Activated T-cell treated with anti-CD3 and anti-CD28 coated beads, Interleukin-2, amount 50 U/mL, for 4 hours (primary cell): ENCODE measurements at regions not wholly inside any gene's neighbourhood (a gene's known extent, or its start where the extent isn't known, plus 50 kb on each side); places are given as distances from the start of the nearest gene placed in this dataset.

Source experiments
- ATAC-seq, 2 donors: fragments of 200-7000 bp; cut with Tn5 transposase; one replicate each; pipeline ENCODE4 v1.10.0; 2021
- DNase-seq: peaks from one replicate; pipeline ENCODE4 v3.0.0-alpha.2; 2020
- H3K27me3 Mint-ChIP-seq: one replicate; pipeline ENCODE4 v1.8.0; 2021; ENCODE audit warnings: low read depth, mixed read lengths
- H3K36me3 Mint-ChIP-seq: one replicate; pipeline ENCODE4 v1.8.0; 2022; ENCODE audit warnings: mixed read lengths; ENCODE audit not compliant: insufficient read depth
- H3K4me1 Mint-ChIP-seq: one replicate; pipeline ENCODE4 v1.8.0; 2021; ENCODE audit warnings: low read depth, mixed read lengths
- H3K4me3 Mint-ChIP-seq: one replicate; pipeline ENCODE4 v1.8.0; 2021; ENCODE audit warnings: mild to moderate bottlenecking, moderate library complexity, mixed read lengths
- H3K9me3 Mint-ChIP-seq: one replicate; pipeline ENCODE4 v1.8.0; 2021; ENCODE audit warnings: mixed read lengths

- Mint-ChIP-seq H3K4me3 (no peak overlapping the region), H3K27me3 (peaks cover 24% of the 10 kb centered on the region)
Measured at GRCh38 chr17:68790492-68790891, 164.7 kb downstream of the ABCA8 start.

GRCh38 chr17:68789203-68789962, 165.8 kb downstream of the ABCA8 start:
- H3K4me1 Mint-ChIP-seq: no peaks in the 10 kb centered on the region
- DNase-seq (no peak), ATAC-seq (no peak)
- H3K4me3 Mint-ChIP-seq: no peak overlapping the region
- no peaks in the 10 kb centered on the region for H3K36me3 Mint-ChIP-seq
- no peaks in the 10 kb centered on the region for H3K9me3 Mint-ChIP-seq
- peaks cover 22% of the 10 kb centered on the region for H3K27me3 Mint-ChIP-seq

More at GRCh38 chr17:68790492-68790891, 164.7 kb downstream of the ABCA8 start:
- DNase-seq (no peak), ATAC-seq (no peak)
- Mint-ChIP-seq H3K36me3 (no peaks in the 10 kb centered on the region), H3K9me3 (no peaks in the 10 kb centered on the region), H3K4me1 (peaks cover 2% of the 10 kb centered on the region)

GRCh38 chr17:68785565-68786486, 169.4 kb downstream of the ABCA8 start:
- Mint-ChIP-seq H3K36me3 (no peaks in the 10 kb centered on the region), H3K4me3 (no peak overlapping the region), H3K4me1 (no peaks in the 10 kb centered on the region), H3K27me3 (peaks cover 29% of the 10 kb centered on the region), H3K9me3 (no peaks in the 10 kb centered on the region)
- ATAC-seq (no peak), DNase-seq (no peak)

GRCh38 chr17:68784431-68784830, 170.8 kb downstream of the ABCA8 start:
- DNase-seq (no peak), ATAC-seq (no peak)
- H3K4me1 Mint-ChIP-seq: no peaks in the 10 kb centered on the region
- no peak overlapping the region for H3K4me3 Mint-ChIP-seq
- peaks cover 29% of the 10 kb centered on the region for H3K27me3 Mint-ChIP-seq
- no peaks in the 10 kb centered on the region for H3K36me3 Mint-ChIP-seq
- no peaks in the 10 kb centered on the region for H3K9me3 Mint-ChIP-seq

GRCh38 chr17:68783861-68784260, 171.3 kb downstream of the ABCA8 start:
- Mint-ChIP-seq H3K4me1 (no peaks in the 10 kb centered on the region), H3K36me3 (no peaks in the 10 kb centered on the region), H3K4me3 (no peak overlapping the region), H3K27me3 (peaks cover 28% of the 10 kb centered on the region), H3K9me3 (no peaks in the 10 kb centered on the region)
- DNase-seq: no peak
- no peak for ATAC-seq

GRCh38 chr17:68782789-68783188, 172.4 kb downstream of the ABCA8 start:
- no peaks in the 10 kb centered on the region for H3K36me3 Mint-ChIP-seq
- no peak overlapping the region for H3K4me3 Mint-ChIP-seq
- H3K27me3 Mint-ChIP-seq: peaks cover 25% of the 10 kb centered on the region
- ATAC-seq: no peak
- no peaks in the 10 kb centered on the region for H3K9me3 Mint-ChIP-seq
- no peaks in the 10 kb centered on the region for H3K4me1 Mint-ChIP-seq
- DNase-seq: no peak

GRCh38 chr17:68780596-68780995, 174.6 kb downstream of the ABCA8 start:
- Mint-ChIP-seq H3K4me3 (no peak overlapping the region), H3K4me1 (no peaks in the 10 kb centered on the region), H3K36me3 (no peaks in the 10 kb centered on the region), H3K9me3 (no peaks in the 10 kb centered on the region), H3K27me3 (peaks cover 20% of the 10 kb centered on the region)
- no peak for DNase-seq
- ATAC-seq: no peak

- H3K9me3 Mint-ChIP-seq: no peaks in the 10 kb centered on the region
- peaks cover 20% of the 10 kb centered on the region for H3K27me3 Mint-ChIP-seq
- ATAC-seq (no peak), DNase-seq (no peak)
- H3K36me3 Mint-ChIP-seq: no peaks in the 10 kb centered on the region
- H3K4me1 Mint-ChIP-seq: no peaks in the 10 kb centered on the region
- no peak overlapping the region for H3K4me3 Mint-ChIP-seq
Measured at GRCh38 chr17:68778726-68779125, 176.5 kb downstream of the ABCA8 start.

- ATAC-seq (no peak), DNase-seq (no peak)
- Mint-ChIP-seq H3K9me3 (no peaks in the 10 kb centered on the region), H3K27me3 (peaks cover 20% of the 10 kb centered on the region), H3K4me1 (no peaks in the 10 kb centered on the region), H3K4me3 (no peak overlapping the region), H3K36me3 (no peaks in the 10 kb centered on the region)
Measured at GRCh38 chr17:68777856-68778694, 176.9 kb upstream of the FAM20A start.

- ATAC-seq (no peak), DNase-seq (no peak)
- no peak overlapping the region for H3K4me3 Mint-ChIP-seq
- no peaks in the 10 kb centered on the region for H3K36me3 Mint-ChIP-seq
- no peaks in the 10 kb centered on the region for H3K9me3 Mint-ChIP-seq
- H3K4me1 Mint-ChIP-seq: no peaks in the 10 kb centered on the region
- H3K27me3 Mint-ChIP-seq: peaks cover 13% of the 10 kb centered on the region
Measured at GRCh38 chr17:68777243-68777855, 176.2 kb upstream of the FAM20A start.

GRCh38 chr17:68776451-68776850, 175.3 kb upstream of the FAM20A start:
- Mint-ChIP-seq H3K9me3 (no peaks in the 10 kb centered on the region), H3K27me3 (peaks cover 15% of the 10 kb centered on the region), H3K4me3 (no peak overlapping the region), H3K36me3 (no peaks in the 10 kb centered on the region), H3K4me1 (peaks cover 2% of the 10 kb centered on the region)
- ATAC-seq (no peak), DNase-seq (no peak)

GRCh38 chr17:68775969-68776368, 174.8 kb upstream of the FAM20A start:
- ATAC-seq: no peak
- Mint-ChIP-seq H3K36me3 (no peaks in the 10 kb centered on the region), H3K9me3 (no peaks in the 10 kb centered on the region), H3K4me1 (peaks cover 2% of the 10 kb centered on the region), H3K27me3 (peaks cover 15% of the 10 kb centered on the region), H3K4me3 (no peak overlapping the region)
- DNase-seq: no peak

- Mint-ChIP-seq H3K4me1 (peaks cover 2% of the 10 kb centered on the region), H3K36me3 (no peaks in the 10 kb centered on the region), H3K4me3 (no peak overlapping the region), H3K9me3 (no peaks in the 10 kb centered on the region), H3K27me3 (peaks cover 15% of the 10 kb centered on the region)
- DNase-seq (no peak), ATAC-seq (no peak)
Measured at GRCh38 chr17:68775318-68775717, 174.2 kb upstream of the FAM20A start.
